ENCODE measurements at regions not wholly inside any gene's neighbourhood (a gene's known extent, or its start where the extent isn't known, plus 50 kb on each side); places are given as distances from the start of the nearest gene placed in this dataset.

- no peak for TF ChIP-seq GABPA (IDR thresholded peaks at IDR 0.05; ENCODE audit: low read depth)
- TF ChIP-seq SPI1 (IDR thresholded peaks at IDR 0.05; ENCODE audit: borderline replicate concordance, low read depth) = no peak
- no peak for TF ChIP-seq CTCF (IDR thresholded peaks at IDR 0.05; ENCODE audit: insufficient read depth, low read length)
- no peak for TF ChIP-seq REST (IDR thresholded peaks at IDR 0.05; ENCODE audit: insufficient replicate concordance, low read depth)
- TF ChIP-seq POLR2AphosphoS5 (IDR thresholded peaks at IDR 0.05; ENCODE audit: low read depth) = no peak
Observed at GRCh38 chr2:145652036-145652435, 1132.1 kb upstream of the ZEB2 start.

GRCh38 chr2:145650226-145650625, 1130.3 kb upstream of the ZEB2 start:
- Histone ChIP-seq H3K27ac (replicated peaks) (no peak overlapping the region), H3K4me3 (replicated peaks; ENCODE audit: insufficient read depth, low read length) (no peak overlapping the region), H3K27me3 (ENCODE audit: insufficient read depth, poor library complexity, severe bottlenecking) (no peaks in the 10 kb centered on the region)
- no peak for DNase-seq (ENCODE audit: low read depth in 1 of 2, low spot score in 1 of 2)
- TF ChIP-seq POLR2AphosphoS5 (IDR thresholded peaks at IDR 0.05; ENCODE audit: low read depth) (no peak), REST (IDR thresholded peaks at IDR 0.05; ENCODE audit: insufficient replicate concordance, low read depth) (no peak), GABPA (IDR thresholded peaks at IDR 0.05; ENCODE audit: low read depth) (no peak), SPI1 (IDR thresholded peaks at IDR 0.05; ENCODE audit: borderline replicate concordance, low read depth) (no peak), CTCF (IDR thresholded peaks at IDR 0.05; ENCODE audit: insufficient read depth, low read length) (no peak)

More at GRCh38 chr2:145652036-145652435, 1132.1 kb upstream of the ZEB2 start:
- Histone ChIP-seq H3K27ac (replicated peaks) (no peak overlapping the region), H3K4me3 (replicated peaks; ENCODE audit: insufficient read depth, low read length) (no peak overlapping the region), H3K27me3 (ENCODE audit: insufficient read depth, poor library complexity, severe bottlenecking) (no peaks in the 10 kb centered on the region)
- no peak for DNase-seq (ENCODE audit: low read depth in 1 of 2, low spot score in 1 of 2)

GRCh38 chr2:145649061-145649460, 1129.1 kb upstream of the ZEB2 start:
- TF ChIP-seq CTCF (IDR thresholded peaks at IDR 0.05; ENCODE audit: insufficient read depth, low read length) = no peak
- TF ChIP-seq POLR2AphosphoS5 (IDR thresholded peaks at IDR 0.05; ENCODE audit: low read depth) = no peak
- no peak for TF ChIP-seq REST (IDR thresholded peaks at IDR 0.05; ENCODE audit: insufficient replicate concordance, low read depth)
- TF ChIP-seq SPI1 (IDR thresholded peaks at IDR 0.05; ENCODE audit: borderline replicate concordance, low read depth) = no peak
- no peak for TF ChIP-seq GABPA (IDR thresholded peaks at IDR 0.05; ENCODE audit: low read depth)
- H3K27ac ChIP-seq (replicated peaks) = no peak overlapping the region
- no peaks in the 10 kb centered on the region for H3K27me3 ChIP-seq (ENCODE audit: insufficient read depth, poor library complexity, severe bottlenecking)
- no peak overlapping the region for H3K4me3 ChIP-seq (replicated peaks; ENCODE audit: insufficient read depth, low read length)
- DNase-seq (ENCODE audit: low read depth in 1 of 2, low spot score in 1 of 2) = no peak

Data from HL-60 (cell line).